IPS-NIHi11 (cell line): ENCODE measurements at regions not wholly inside any gene's neighbourhood (a gene's known extent, or its start where the extent isn't known, plus 50 kb on each side); places are given as distances from the start of the nearest gene placed in this dataset.
A peak's percentile ranks its signal among the peaks of the same experiment; 100 is the strongest.
"Not testable (repeated sequence)": the region's sequence is repeated elsewhere in the genome, so short reads cannot be mapped to it uniquely, and the experiment has no call there.

Experiments used
- DNase-seq: peaks from one replicate; pipeline ENCODE4 v3.0.0; 2012; ENCODE audit warnings: mixed read lengths, low spot score

DNA sequence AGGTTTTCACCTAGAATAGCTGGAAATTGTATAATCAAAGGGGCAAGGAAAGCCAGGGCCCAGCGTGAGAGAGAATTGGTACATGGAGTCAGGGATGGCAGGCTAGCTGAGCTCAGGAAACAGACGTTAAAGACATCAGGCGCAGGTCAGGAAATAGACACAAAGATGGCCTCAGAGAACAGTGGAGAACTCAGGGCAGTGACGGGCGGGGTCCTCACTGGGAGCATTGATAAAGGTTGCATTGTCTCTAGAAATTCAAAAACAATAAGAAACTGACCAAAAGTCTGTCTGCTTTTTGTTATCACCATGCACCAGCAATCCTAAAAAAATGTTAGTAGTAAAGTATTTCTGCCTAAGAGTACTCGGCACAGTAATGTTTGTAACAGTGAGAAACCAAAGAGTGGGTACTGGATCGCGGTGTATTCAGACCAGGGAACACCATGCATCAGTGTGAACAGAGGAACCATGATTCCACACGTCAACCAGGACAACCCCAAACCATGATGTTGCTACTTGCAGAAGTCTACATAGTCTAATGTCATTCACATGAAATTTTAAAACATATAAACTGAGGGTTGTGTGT lies 81.9 kb upstream of the AUTS2 start:
- DNase-seq: no peak

DNA sequence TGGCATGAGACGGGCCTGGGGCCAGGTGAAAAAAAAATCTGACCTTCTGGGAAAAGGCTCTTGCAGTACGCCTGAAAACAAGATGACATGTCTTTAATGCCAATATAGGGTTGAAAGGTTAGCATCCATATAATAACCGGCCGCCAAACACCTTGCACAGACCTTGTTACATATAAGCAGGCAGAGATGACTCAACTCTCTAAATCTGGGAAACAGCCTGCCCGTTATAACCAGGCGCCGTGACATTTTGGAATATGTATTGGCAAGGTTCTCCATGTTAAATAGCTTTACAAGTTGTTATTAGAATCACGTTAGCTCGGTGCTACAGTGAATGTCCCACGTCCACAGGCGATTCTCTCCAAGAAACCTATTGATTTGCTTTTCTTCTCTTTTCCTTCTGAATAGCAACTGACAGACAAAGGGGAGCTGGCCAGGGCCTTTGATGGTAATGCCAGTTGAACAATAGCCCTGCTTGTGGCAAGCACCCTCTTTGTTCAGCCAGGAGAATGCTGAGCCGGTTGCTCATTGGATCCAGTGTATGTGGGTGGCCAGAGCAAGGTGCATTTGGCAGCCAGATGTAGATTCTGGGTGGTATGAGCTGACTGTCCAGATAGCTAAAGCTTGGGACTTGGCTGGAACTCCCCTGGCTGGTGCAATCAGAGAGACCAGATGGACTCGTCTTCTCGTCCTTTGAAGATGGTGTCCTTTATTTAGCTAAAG lies 80.1 kb upstream of the AUTS2 start:
- DNase-seq: peak; percentile 78

DNA sequence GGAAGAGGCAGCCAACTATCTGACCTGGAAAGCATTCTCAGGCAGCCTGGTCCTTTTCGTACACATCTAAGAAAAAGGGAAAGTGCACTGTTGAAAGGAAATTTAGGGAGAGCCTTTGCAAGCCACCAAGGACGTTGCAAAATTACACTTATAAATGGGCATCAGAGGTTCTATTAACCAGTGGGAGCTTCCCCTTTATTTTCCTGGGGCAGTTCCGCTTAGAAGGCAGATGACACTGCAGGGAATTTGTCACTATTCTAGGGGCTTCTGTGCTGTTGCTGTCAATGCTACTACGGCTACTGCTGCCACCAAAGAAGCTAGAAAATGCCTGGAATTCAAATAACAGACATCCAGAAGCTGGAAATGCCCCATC lies 79.6 kb upstream of the AUTS2 start:
- DNase-seq: no peak

DNA sequence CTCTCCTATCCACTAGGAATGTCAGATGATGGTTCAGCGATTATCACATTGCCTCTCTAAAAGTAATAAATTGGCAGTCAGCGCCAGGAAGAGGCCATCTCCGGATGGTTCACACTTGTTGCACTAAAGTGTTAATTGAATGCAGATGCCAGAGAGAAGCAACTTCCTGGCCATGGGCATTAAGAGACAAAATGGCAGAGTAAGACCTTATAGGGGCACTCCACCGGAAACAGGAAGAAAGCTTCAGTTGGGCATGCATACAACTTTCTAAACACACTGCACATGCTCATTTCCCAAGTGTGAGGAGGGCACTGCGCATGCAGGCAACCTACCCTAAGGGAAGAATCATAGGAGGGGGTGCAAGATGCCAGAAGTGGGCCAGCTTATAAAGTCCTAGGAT lies 71.7 kb upstream of the AUTS2 start:
- DNase-seq: no peak

DNA sequence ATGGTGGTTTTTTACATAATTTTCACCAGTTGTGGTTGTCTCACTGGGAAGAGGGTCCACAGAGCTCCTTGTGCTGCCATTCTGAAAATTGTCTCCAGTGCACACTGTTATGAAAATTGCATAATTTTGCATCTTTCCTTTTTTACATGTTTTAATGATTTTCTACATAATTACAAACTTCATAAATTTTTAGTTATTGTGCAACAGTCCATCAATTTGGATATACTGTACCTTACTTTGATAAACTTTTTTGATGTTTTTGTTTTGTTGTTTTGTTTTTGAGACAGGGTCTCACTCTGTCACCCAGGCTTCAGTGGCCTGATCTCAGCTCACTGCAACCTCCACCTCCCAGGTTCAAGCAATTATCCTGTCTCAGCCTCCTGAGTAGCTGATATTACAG lies 70.6 kb upstream of the AUTS2 start:
- DNase-seq: no peak

DNA sequence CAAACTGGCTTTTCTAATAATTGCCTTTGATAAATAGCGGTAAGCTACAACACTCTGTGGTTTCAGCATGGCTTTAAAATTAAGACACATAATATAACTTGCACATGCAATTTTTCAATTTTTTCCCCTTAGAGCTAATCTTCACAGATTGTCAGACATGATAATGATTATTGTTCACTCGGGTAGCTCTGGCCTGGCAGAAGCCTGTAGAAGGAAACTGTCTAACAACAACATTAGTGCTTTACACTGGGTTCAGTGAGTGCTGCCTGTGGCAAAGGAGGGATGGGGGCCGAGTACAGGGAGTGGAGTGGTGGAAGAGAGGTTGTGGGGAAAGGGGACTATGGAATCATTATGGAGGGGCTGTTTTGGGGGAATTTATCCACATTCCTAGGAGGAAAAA lies 67.2 kb upstream of the AUTS2 start:
- no peak for DNase-seq

DNA sequence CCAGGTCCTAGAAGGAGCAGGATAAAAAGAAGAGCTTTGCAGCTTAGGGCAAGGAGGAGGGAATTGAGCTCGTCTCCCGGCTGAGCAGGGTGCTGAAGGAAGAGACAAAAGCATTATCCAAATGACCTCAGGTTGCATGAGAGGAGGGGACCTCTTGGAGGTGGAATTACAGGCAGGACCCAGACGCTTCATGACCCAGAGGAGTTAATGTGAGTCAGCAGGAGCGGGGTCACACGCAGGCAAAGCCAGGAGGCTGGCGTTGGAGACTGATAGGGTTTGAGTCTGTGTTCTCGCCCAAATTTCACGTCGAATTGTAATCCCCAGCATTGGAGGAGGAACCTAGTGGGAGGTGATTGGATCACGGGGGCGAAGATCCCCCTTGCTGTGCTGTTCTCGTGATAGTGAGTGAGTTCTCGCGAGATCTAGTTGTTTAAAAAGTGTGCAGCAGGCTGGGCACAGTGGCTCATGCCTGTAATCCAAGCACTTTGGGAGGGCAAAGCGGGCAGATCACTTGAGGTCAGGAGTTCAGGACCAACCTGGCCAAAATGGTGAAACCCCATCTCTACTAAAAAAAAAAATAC lies 63.7 kb upstream of the AUTS2 start:
- DNase-seq: peak; percentile 31

DNA sequence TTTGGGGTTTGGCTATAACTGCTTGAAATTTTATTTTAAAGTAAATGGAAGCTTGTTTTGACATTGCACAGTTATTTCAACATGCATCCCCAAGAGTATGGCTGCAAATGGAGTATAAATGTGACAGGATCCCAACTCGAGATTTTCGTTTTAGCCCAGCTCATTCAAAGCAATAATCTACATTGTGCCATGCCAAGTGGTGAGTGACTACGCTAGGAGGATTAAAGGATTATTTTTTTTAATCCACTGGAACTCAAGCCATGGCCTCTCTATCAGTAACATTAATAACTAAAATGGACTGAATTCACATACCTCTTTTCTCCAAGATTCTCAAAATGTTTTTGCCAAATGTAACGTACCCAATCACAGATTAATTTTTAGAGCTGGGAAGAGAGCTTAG lies 60.6 kb upstream of the AUTS2 start:
- DNase-seq: no peak

DNA sequence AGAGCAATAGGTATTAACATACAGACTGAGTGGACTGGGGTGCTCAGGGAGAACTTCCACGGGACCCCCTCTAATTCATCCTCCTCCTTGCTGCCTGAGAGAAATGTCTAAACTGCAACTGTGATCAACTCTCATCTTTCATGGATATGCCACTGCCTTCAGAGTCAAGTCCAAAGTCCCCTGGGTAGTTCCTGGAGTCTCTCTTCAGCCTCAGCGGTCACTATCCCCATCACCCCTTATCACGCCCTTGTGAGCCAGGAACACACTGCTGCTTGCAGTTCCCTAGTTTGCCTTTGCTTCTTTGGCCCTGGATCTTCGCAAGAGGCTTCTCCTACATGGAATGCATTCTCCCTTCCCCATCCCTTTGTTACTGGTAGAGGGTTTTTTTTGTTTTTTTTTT lies 58.7 kb upstream of the AUTS2 start:
- DNase-seq: no peak

DNA sequence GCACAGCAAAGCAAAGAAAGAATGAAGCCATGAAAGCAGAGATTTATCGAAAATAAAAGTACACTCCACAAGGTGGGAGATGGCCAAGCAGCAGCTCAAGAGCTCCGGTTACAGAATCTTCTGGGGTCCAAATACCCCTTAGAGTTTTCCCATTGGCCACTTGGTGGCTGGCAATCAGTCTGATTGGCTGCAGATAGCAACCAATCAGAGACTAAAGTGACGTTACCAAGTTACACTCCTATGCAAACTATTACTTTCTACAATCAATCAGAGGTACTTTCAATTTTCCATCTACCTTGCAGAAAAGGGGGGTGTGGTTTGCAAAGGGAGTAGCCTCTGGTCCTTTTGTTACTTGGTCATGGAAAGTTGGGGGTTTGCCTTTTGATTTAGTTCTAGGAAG lies 58.0 kb upstream of the AUTS2 start:
- DNase-seq: no peak

DNA sequence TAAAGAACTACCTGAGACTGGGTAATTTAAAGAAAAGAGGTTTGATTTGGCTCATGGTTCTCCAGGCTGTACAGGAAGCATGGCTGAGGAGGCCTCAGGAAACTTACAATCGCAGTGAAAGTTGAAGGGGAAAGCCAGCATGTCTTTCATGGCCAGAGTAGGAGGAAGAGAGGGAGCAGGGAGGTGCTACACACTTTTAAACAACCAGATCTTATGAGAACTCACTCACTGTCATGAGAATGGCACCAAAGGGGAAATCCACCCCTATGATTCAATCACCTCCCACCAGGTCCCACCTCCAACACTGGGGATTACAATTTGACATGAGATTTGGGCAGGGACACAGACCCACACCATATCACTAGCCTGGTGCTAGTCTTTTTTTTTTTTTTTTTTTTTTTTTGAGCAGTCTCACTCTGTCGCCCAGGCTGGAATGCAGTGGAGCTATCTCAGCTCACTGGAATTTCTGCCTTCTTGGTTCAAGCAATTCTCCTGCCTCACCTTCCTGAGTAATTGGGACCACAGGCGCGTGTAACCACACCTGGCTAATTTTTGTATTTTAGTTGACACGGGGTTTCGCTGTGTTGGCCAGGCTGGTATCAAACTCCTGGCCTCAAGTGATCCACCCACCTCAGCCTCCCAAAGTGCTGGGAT lies 56.4 kb upstream of the AUTS2 start:
- DNase-seq: not testable (repeated sequence)

DNA sequence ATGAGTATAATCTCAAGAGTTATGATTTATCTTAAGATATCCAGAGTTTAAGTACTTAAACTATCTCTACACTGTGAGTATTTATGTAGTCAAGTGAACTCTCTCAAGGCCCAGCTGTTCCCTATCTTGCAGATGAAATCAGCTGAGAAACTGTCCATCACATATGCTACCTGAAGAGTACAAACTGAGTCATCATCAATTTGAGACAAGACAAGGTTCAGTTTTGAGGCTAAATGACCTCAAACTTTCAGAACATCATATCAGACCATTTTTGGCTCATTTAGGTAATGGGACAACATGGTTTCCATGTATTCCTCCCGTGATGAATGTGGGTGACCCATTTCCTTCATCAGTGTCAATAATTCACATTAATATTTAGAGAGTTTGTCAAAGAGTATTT lies 53.1 kb upstream of the AUTS2 start:
- DNase-seq: no peak
